SK-N-SH (cell line): ENCODE measurements at regions not wholly inside any gene's neighbourhood (a gene's known extent, or its start where the extent isn't known, plus 50 kb on each side); places are given as distances from the start of the nearest gene placed in this dataset.

Experiments used
- CTCF ChIA-PET: fragments of 300-600, 350-600 bp; formaldehyde crosslinking; extraction: SDS; loops from one replicate; lab custom pipeline; 2021; lab: Yijun Ruan, JAX
- POLR2A ChIA-PET: fragments of 350-600 bp; sonication (Branson Sonifier 250); formaldehyde crosslinking; extraction: SDS; loops from one replicate; lab custom pipeline; 2020; ENCODE audit warnings: antibody characterized with exemption, inconsistent platforms; lab: Yijun Ruan, JAX
- DNase-seq: peaks from one replicate; pipeline ENCODE4 v3.0.0; 2012
- H2AFZ ChIP-seq: fragments of 200-600 bp; sonication (generic); 2 replicates; pipeline ENCODE4 v1.8.1; 2016; ENCODE audit warnings: antibody characterized with exemption, mild to moderate bottlenecking, low read depth
- H3F3A ChIP-seq: fragments of 200-600 bp; sonication (generic); replicated peaks from 2 replicates; pipeline ENCODE3; 2016; ENCODE audit warnings: antibody characterized with exemption, mild to moderate bottlenecking; ENCODE audit not compliant: insufficient read depth
- H3K27ac ChIP-seq, 2 experiments: fragments of 200-500 bp in 1 of 2; fragments of 200-600 bp in 1 of 2; sonication (Bioruptor generic) in 1 of 2; sonication (generic), shearing (Covaris generic) in 1 of 2; 2 replicates each; pipeline versions ENCODE4 v1.5.1 to v1.6.1; 2014 to 2016; ENCODE audit warnings: low read depth in 2 of 2, inconsistent platforms in 1 of 2, low read length in 1 of 2, mild to moderate bottlenecking in 1 of 2, mixed read lengths in 1 of 2
- H3K27me3 ChIP-seq: fragments of 200-600 bp; sonication (generic), shearing (Covaris generic); 2 replicates; pipeline ENCODE4 v1.6.1; 2016; ENCODE audit warnings: mixed run types; ENCODE audit not compliant: insufficient read depth
- H3K36me3 ChIP-seq, 2 experiments: fragments of 200-500 bp in 1 of 2; fragments of 200-600 bp in 1 of 2; sonication (Bioruptor generic) in 1 of 2; sonication (generic) in 1 of 2; replicated peaks in 1 of 2; 2 replicates each; pipeline versions ENCODE3 to v1.5.1; 2014 to 2016; ENCODE audit warnings: low read length in 1 of 2, mild to moderate bottlenecking in 1 of 2; ENCODE audit not compliant: insufficient read depth in 2 of 2, control insufficient read depth in 1 of 2
- H3K4me1 ChIP-seq, 2 experiments: fragments of 200-500 bp in 1 of 2; fragments of 200-600 bp in 1 of 2; sonication (Bioruptor generic) in 1 of 2; sonication (generic), shearing (Covaris generic) in 1 of 2; 2 replicates each; pipeline versions ENCODE4 v1.5.1 to v1.6.1; 2014 to 2016; ENCODE audit warnings: low read depth in 1 of 2, low read length in 1 of 2, mixed run types in 1 of 2; ENCODE audit not compliant: insufficient read depth in 2 of 2, control insufficient read depth in 1 of 2
- H3K4me2 ChIP-seq: fragments of 200-600 bp; sonication (generic), shearing (Covaris generic); 2 replicates; pipeline ENCODE4 v1.6.1; 2017; ENCODE audit warnings: mixed run types
- H3K4me3 ChIP-seq, 2 experiments: fragments of 200-500 bp in 1 of 2; fragments of 200-600 bp in 1 of 2; sonication (Bioruptor generic) in 1 of 2; sonication (generic), shearing (Covaris generic) in 1 of 2; 2 replicates each; pipeline versions ENCODE4 v1.5.1 to v1.8.1; 2014 to 2016; ENCODE audit warnings: low read depth in 2 of 2, inconsistent platforms in 1 of 2, low read length in 1 of 2, mild to moderate bottlenecking in 1 of 2, mixed read lengths in 1 of 2, moderate library complexity in 1 of 2
- H3K79me2 ChIP-seq: fragments of 200-600 bp; sonication (generic); 2 replicates; pipeline ENCODE4 v1.8.1; 2017; ENCODE audit warnings: mild to moderate bottlenecking; ENCODE audit not compliant: insufficient read depth
- H3K9ac ChIP-seq: fragments of 200-600 bp; sonication (generic); 2 replicates; pipeline ENCODE4 v1.6.1; 2017; ENCODE audit warnings: mixed run types
- H3K9me2 ChIP-seq: fragments of 200-600 bp; sonication (generic); 2 replicates; pipeline ENCODE4 v1.6.1; 2017; ENCODE audit warnings: mixed run types
- H3K9me3 ChIP-seq: fragments of 200-600 bp; sonication (generic); 2 replicates; pipeline ENCODE4 v1.6.1; 2017; ENCODE audit warnings: mixed run types, mild to moderate bottlenecking, moderate library complexity
- H4K20me1 ChIP-seq: fragments of 200-600 bp; sonication (generic); 2 replicates; pipeline ENCODE4 v1.6.1; 2017; ENCODE audit warnings: mild to moderate bottlenecking, mixed run types; ENCODE audit not compliant: insufficient read depth
- ELF1 ChIP-seq: IDR thresholded peaks from 2 replicates; pipeline ENCODE4 v1.4.0; 2012
- EP300 ChIP-seq, 2 experiments: IDR thresholded peaks; 2 replicates each; pipeline versions ENCODE4 v1.4.0 to v1.6.1; 2012; ENCODE audit warnings: borderline replicate concordance in 1 of 2, low read depth in 1 of 2, low read length in 1 of 2
- IRF3 ChIP-seq: fragments of 150-350 bp; IDR thresholded peaks from 2 replicates; pipeline ENCODE4 v1.6.1; 2016; ENCODE audit warnings: mild to moderate bottlenecking, low read depth, low read length
- MAX ChIP-seq: IDR thresholded peaks from 2 replicates; pipeline ENCODE4 v1.4.0; 2012; ENCODE audit warnings: low read depth
- MEF2A ChIP-seq: IDR thresholded peaks from 2 replicates; pipeline ENCODE4 v1.4.0; 2012; ENCODE audit warnings: low read depth, borderline replicate concordance
- MXI1 ChIP-seq: IDR thresholded peaks from 2 replicates; pipeline ENCODE4 v1.6.1; 2012; ENCODE audit warnings: mild to moderate bottlenecking, low read depth, low read length, improper control_type of control experiment
- NFIC ChIP-seq: IDR thresholded peaks from 2 replicates; pipeline ENCODE4 v1.4.0; 2012; ENCODE audit warnings: borderline replicate concordance
- RAD21 ChIP-seq: IDR thresholded peaks from 2 replicates; pipeline ENCODE4 v1.6.1; 2012; ENCODE audit warnings: mild to moderate bottlenecking, low read length
- REST ChIP-seq: IDR thresholded peaks from 2 replicates; pipeline ENCODE4 v1.6.1; 2012; ENCODE audit warnings: mild to moderate bottlenecking, low read depth, low read length, moderate library complexity
- SIN3A ChIP-seq: IDR thresholded peaks from 2 replicates; pipeline ENCODE4 v1.6.1; 2012; ENCODE audit warnings: low read depth, mild to moderate bottlenecking, low read length, moderate library complexity, borderline replicate concordance
- TAF1 ChIP-seq: IDR thresholded peaks from 2 replicates; pipeline ENCODE4 v1.6.1; 2012; ENCODE audit warnings: low read depth, mild to moderate bottlenecking, low read length, moderate library complexity, borderline replicate concordance
- TCF12 ChIP-seq: IDR thresholded peaks from 2 replicates; pipeline ENCODE4 v1.4.0; 2012
- USF1 ChIP-seq: IDR thresholded peaks from 2 replicates; pipeline ENCODE4 v1.4.0; 2012; ENCODE audit warnings: low read depth, borderline replicate concordance
- YY1 ChIP-seq: IDR thresholded peaks from 2 replicates; pipeline ENCODE4 v1.4.0; 2012; ENCODE audit warnings: low read depth, mild to moderate bottlenecking
- ZBTB33 ChIP-seq: IDR thresholded peaks from 2 replicates; pipeline ENCODE4 v1.4.0; 2012; ENCODE audit warnings: low read depth, borderline replicate concordance
- WGBS: methylation state at CpG from one replicate; pipeline ENCODE4 v1.1.6; 2017; ENCODE audit warnings: low lambda C conversion rate; 5-methylcytosine and 5-hydroxymethylcytosine counted together

GRCh38 chr9:32010322-32010721 lies 374.1 kb upstream of the ACO1 start:
- 20% methylated on average over 8 of the region's 8 CpGs for WGBS
- no peak overlapping the region for H2AFZ ChIP-seq
- no peaks in the 10 kb centered on the region for H3F3A ChIP-seq
- H3K9ac ChIP-seq = no peak overlapping the region
- H3K9me2 ChIP-seq = no peaks in the 10 kb centered on the region
- ChIA-PET CTCF (no interaction called here), POLR2A (no interaction called here)
- no peaks in the 10 kb centered on the region for H3K79me2 ChIP-seq
- TF ChIP-seq REST (no peak), MXI1 (no peak), USF1 (no peak), TCF12 (no peak)
- H3K27ac ChIP-seq = no peak overlapping the region
- no peaks in the 10 kb centered on the region for H3K36me3 ChIP-seq
- no peak overlapping the region for H3K4me3 ChIP-seq
- H3K4me1 ChIP-seq = no peaks in the 10 kb centered on the region; a peak in 1 of 4 replicates
- no peaks in the 10 kb centered on the region for H4K20me1 ChIP-seq
- no peak overlapping the region for H3K4me2 ChIP-seq
- no peaks in the 10 kb centered on the region for H3K27me3 ChIP-seq
- H3K9me3 ChIP-seq = no peaks in the 10 kb centered on the region
- DNase-seq = no peak

- Histone ChIP-seq H3K9me3 (no peaks in the 10 kb centered on the region), H3K9me2 (no peaks in the 10 kb centered on the region), H3K4me3 (no peak overlapping the region), H3K4me1 (no peaks in the 10 kb centered on the region), H3K79me2 (no peaks in the 10 kb centered on the region), H4K20me1 (no peaks in the 10 kb centered on the region), H3K36me3 (no peaks in the 10 kb centered on the region), H3K4me2 (no peak overlapping the region), H3K27ac (no peak overlapping the region), H3K27me3 (no peaks in the 10 kb centered on the region), H2AFZ (no peak overlapping the region), H3K9ac (no peak overlapping the region), H3F3A (no peaks in the 10 kb centered on the region)
- WGBS = 34% methylated on average over 2 of the region's 2 CpGs
- POLR2A ChIA-PET = no interaction called here
- no peak for DNase-seq
- CTCF ChIA-PET = no interaction called here
- TF ChIP-seq EP300 (IDR thresholded peaks at IDR 0.05; ENCODE audit: borderline replicate concordance in 1 of 2, low read depth in 1 of 2, low read length in 1 of 2) = no peak
- no peak for TF ChIP-seq USF1
- TF ChIP-seq IRF3 = no peak
- TF ChIP-seq SIN3A = no peak
- no peak for TF ChIP-seq TCF12
- no peak for TF ChIP-seq NFIC
- no peak for TF ChIP-seq YY1
- TF ChIP-seq MAX = no peak
- TF ChIP-seq REST = no peak
- no peak for TF ChIP-seq ZBTB33
- no peak for TF ChIP-seq TAF1
- TF ChIP-seq RAD21 = no peak
- TF ChIP-seq ELF1 = no peak
- no peak for TF ChIP-seq MEF2A
Observed at GRCh38 chr9:32011049-32011448, 373.4 kb upstream of the ACO1 start.
